Activated naive CD8-positive, alpha-beta T cell treated with anti-CD3 and anti-CD28 coated beads, Interleukin-2, amount 10 ng/mL, durations not matched to agents 7 days and 5 days (primary cell): ENCODE measurements at regions not wholly inside any gene's neighbourhood (a gene's known extent, or its start where the extent isn't known, plus 50 kb on each side); places are given as distances from the start of the nearest gene placed in this dataset.

Source experiments
- ATAC-seq: fragments of 150-1000 bp; cut with Tn5 transposase; one replicate; pipeline ENCODE4 v1.10.0; 2021; ENCODE audit warnings: low read depth, moderate library complexity
- POLR2A ChIA-PET: fragments of 350-600 bp; sonication (Branson Sonifier 250); formaldehyde crosslinking; loops from one replicate; lab custom pipeline; 2021; ENCODE audit warnings: antibody characterized with exemption; lab: Charles Lee
- DNase-seq: peaks from one replicate; pipeline ENCODE4 v3.0.0; 2021
- H3K27ac Mint-ChIP-seq: one replicate; pipeline ENCODE4 v1.8.0; 2022; ENCODE audit warnings: mild to moderate bottlenecking, mixed read lengths
- H3K27me3 Mint-ChIP-seq: one replicate; pipeline ENCODE4 v1.8.0; 2022; ENCODE audit warnings: mild to moderate bottlenecking, moderate library complexity, mixed read lengths
- H3K36me3 Mint-ChIP-seq: one replicate; pipeline ENCODE4 v1.8.0; 2021; ENCODE audit warnings: mild to moderate bottlenecking, mixed read lengths
- H3K4me1 Mint-ChIP-seq: one replicate; pipeline ENCODE4 v1.8.0; 2021; ENCODE audit warnings: mixed read lengths
- H3K4me3 Mint-ChIP-seq: one replicate; pipeline ENCODE4 v1.8.0; 2022; ENCODE audit warnings: mild to moderate bottlenecking, moderate library complexity, mixed read lengths
- H3K9me3 Mint-ChIP-seq: one replicate; pipeline ENCODE4 v1.8.0; 2021; ENCODE audit warnings: mixed read lengths

GRCh38 chr20:40464731-40465208, 224.3 kb downstream of the MAFB start:
- H3K27me3 Mint-ChIP-seq: peaks cover 3% of the 10 kb centered on the region
- DNase-seq (no peak), ATAC-seq (no peak)
- H3K36me3 Mint-ChIP-seq: no peaks in the 10 kb centered on the region
- no peaks in the 10 kb centered on the region for H3K4me1 Mint-ChIP-seq
- POLR2A ChIA-PET: no interaction called here
- H3K27ac Mint-ChIP-seq: no peak overlapping the region
- H3K9me3 Mint-ChIP-seq: no peaks in the 10 kb centered on the region
- no peak overlapping the region for H3K4me3 Mint-ChIP-seq

GRCh38 chr20:40463171-40463570, 225.9 kb downstream of the MAFB start:
- no peak for DNase-seq
- H3K27me3 Mint-ChIP-seq: peaks cover 3% of the 10 kb centered on the region
- no peaks in the 10 kb centered on the region for H3K36me3 Mint-ChIP-seq
- H3K4me1 Mint-ChIP-seq: no peaks in the 10 kb centered on the region
- ATAC-seq: no peak
- H3K9me3 Mint-ChIP-seq: no peaks in the 10 kb centered on the region
- no peak overlapping the region for H3K4me3 Mint-ChIP-seq
- POLR2A ChIA-PET: no interaction called here
- no peak overlapping the region for H3K27ac Mint-ChIP-seq

GRCh38 chr20:40462566-40462965, 226.5 kb downstream of the MAFB start:
- Mint-ChIP-seq H3K36me3 (no peaks in the 10 kb centered on the region), H3K9me3 (no peaks in the 10 kb centered on the region), H3K27me3 (peaks cover 3% of the 10 kb centered on the region), H3K4me1 (no peaks in the 10 kb centered on the region), H3K4me3 (no peak overlapping the region), H3K27ac (no peak overlapping the region)
- no peak for DNase-seq
- POLR2A ChIA-PET: no interaction called here
- ATAC-seq: no peak

- Mint-ChIP-seq H3K36me3 (no peaks in the 10 kb centered on the region), H3K27ac (no peak overlapping the region), H3K9me3 (no peaks in the 10 kb centered on the region), H3K4me3 (no peak overlapping the region), H3K27me3 (no peaks in the 10 kb centered on the region), H3K4me1 (no peaks in the 10 kb centered on the region)
- POLR2A ChIA-PET: no interaction called here
- ATAC-seq: no peak
- no peak for DNase-seq
Observed at GRCh38 chr20:40459299-40459698, 229.7 kb downstream of the MAFB start.

GRCh38 chr20:40457404-40457803, 231.6 kb downstream of the MAFB start:
- DNase-seq (no peak), ATAC-seq (no peak)
- POLR2A ChIA-PET: no interaction called here
- no peak overlapping the region for H3K4me3 Mint-ChIP-seq
- H3K36me3 Mint-ChIP-seq: no peaks in the 10 kb centered on the region
- H3K9me3 Mint-ChIP-seq: no peaks in the 10 kb centered on the region
- no peaks in the 10 kb centered on the region for H3K4me1 Mint-ChIP-seq
- no peak overlapping the region for H3K27ac Mint-ChIP-seq
- H3K27me3 Mint-ChIP-seq: no peaks in the 10 kb centered on the region

GRCh38 chr20:40452758-40453157, 236.3 kb downstream of the MAFB start:
- H3K27ac Mint-ChIP-seq: no peak overlapping the region
- DNase-seq (no peak), ATAC-seq (no peak)
- H3K36me3 Mint-ChIP-seq: no peaks in the 10 kb centered on the region
- H3K27me3 Mint-ChIP-seq: peaks cover 2% of the 10 kb centered on the region
- no peak overlapping the region for H3K4me3 Mint-ChIP-seq
- H3K4me1 Mint-ChIP-seq: no peaks in the 10 kb centered on the region
- no peaks in the 10 kb centered on the region for H3K9me3 Mint-ChIP-seq
- POLR2A ChIA-PET: no interaction called here

- Mint-ChIP-seq H3K4me1 (no peaks in the 10 kb centered on the region), H3K27ac (no peak overlapping the region), H3K9me3 (no peaks in the 10 kb centered on the region), H3K4me3 (no peak overlapping the region), H3K36me3 (no peaks in the 10 kb centered on the region), H3K27me3 (peaks cover 2% of the 10 kb centered on the region)
- POLR2A ChIA-PET: no interaction called here
- DNase-seq: no peak
- ATAC-seq: no peak
Observed at GRCh38 chr20:40451552-40451951, 237.5 kb downstream of the MAFB start.

- POLR2A ChIA-PET: no interaction called here
- Mint-ChIP-seq H3K4me3 (no peak overlapping the region), H3K27ac (no peak overlapping the region), H3K27me3 (peaks cover 2% of the 10 kb centered on the region), H3K36me3 (no peaks in the 10 kb centered on the region), H3K9me3 (no peaks in the 10 kb centered on the region), H3K4me1 (no peaks in the 10 kb centered on the region)
- DNase-seq (no peak), ATAC-seq (no peak)
Observed at GRCh38 chr20:40449974-40450616, 238.9 kb downstream of the MAFB start.

GRCh38 chr20:40449144-40449690, 239.8 kb downstream of the MAFB start:
- Mint-ChIP-seq H3K27me3 (peaks cover 2% of the 10 kb centered on the region), H3K4me3 (no peak overlapping the region), H3K27ac (no peak overlapping the region), H3K36me3 (no peaks in the 10 kb centered on the region), H3K9me3 (no peaks in the 10 kb centered on the region), H3K4me1 (no peaks in the 10 kb centered on the region)
- ATAC-seq (no peak), DNase-seq (no peak)
- POLR2A ChIA-PET: no interaction called here

- ATAC-seq: no peak
- Mint-ChIP-seq H3K27me3 (peaks cover 2% of the 10 kb centered on the region), H3K36me3 (no peaks in the 10 kb centered on the region), H3K9me3 (no peaks in the 10 kb centered on the region), H3K4me1 (no peaks in the 10 kb centered on the region), H3K27ac (no peak overlapping the region), H3K4me3 (no peak overlapping the region)
- no peak for DNase-seq
- POLR2A ChIA-PET: no interaction called here
Observed at GRCh38 chr20:40446888-40447287, 242.1 kb downstream of the MAFB start.

- POLR2A ChIA-PET: no interaction called here
- Mint-ChIP-seq H3K27me3 (no peaks in the 10 kb centered on the region), H3K36me3 (no peaks in the 10 kb centered on the region), H3K9me3 (no peaks in the 10 kb centered on the region), H3K4me3 (no peak overlapping the region), H3K27ac (no peak overlapping the region), H3K4me1 (no peaks in the 10 kb centered on the region)
- ATAC-seq: no peak
- no peak for DNase-seq
Observed at GRCh38 chr20:40444516-40444915, 244.5 kb downstream of the MAFB start.

GRCh38 chr20:40443753-40444152, 245.3 kb downstream of the MAFB start:
- Mint-ChIP-seq H3K9me3 (no peaks in the 10 kb centered on the region), H3K4me1 (no peaks in the 10 kb centered on the region), H3K4me3 (no peak overlapping the region), H3K27ac (no peak overlapping the region), H3K27me3 (no peaks in the 10 kb centered on the region), H3K36me3 (no peaks in the 10 kb centered on the region)
- no peak for DNase-seq
- ATAC-seq: no peak
- POLR2A ChIA-PET: no interaction called here

- POLR2A ChIA-PET: no interaction called here
- DNase-seq (no peak), ATAC-seq (no peak)
- Mint-ChIP-seq H3K9me3 (no peaks in the 10 kb centered on the region), H3K4me3 (no peak overlapping the region), H3K27ac (no peak overlapping the region), H3K36me3 (no peaks in the 10 kb centered on the region), H3K27me3 (no peaks in the 10 kb centered on the region), H3K4me1 (no peaks in the 10 kb centered on the region)
Observed at GRCh38 chr20:40442181-40442963, 246.7 kb downstream of the MAFB start.

- H3K4me1 Mint-ChIP-seq: no peaks in the 10 kb centered on the region
- POLR2A ChIA-PET: no interaction called here
- DNase-seq (no peak), ATAC-seq (no peak)
- no peaks in the 10 kb centered on the region for H3K27me3 Mint-ChIP-seq
- no peak overlapping the region for H3K4me3 Mint-ChIP-seq
- no peak overlapping the region for H3K27ac Mint-ChIP-seq
- H3K36me3 Mint-ChIP-seq: no peaks in the 10 kb centered on the region
- no peaks in the 10 kb centered on the region for H3K9me3 Mint-ChIP-seq
Observed at GRCh38 chr20:40441771-40442170, 247.3 kb downstream of the MAFB start.
